ENCODE measurements at regions not wholly inside any gene's neighbourhood (a gene's known extent, or its start where the extent isn't known, plus 50 kb on each side); places are given as distances from the start of the nearest gene placed in this dataset.

DNA sequence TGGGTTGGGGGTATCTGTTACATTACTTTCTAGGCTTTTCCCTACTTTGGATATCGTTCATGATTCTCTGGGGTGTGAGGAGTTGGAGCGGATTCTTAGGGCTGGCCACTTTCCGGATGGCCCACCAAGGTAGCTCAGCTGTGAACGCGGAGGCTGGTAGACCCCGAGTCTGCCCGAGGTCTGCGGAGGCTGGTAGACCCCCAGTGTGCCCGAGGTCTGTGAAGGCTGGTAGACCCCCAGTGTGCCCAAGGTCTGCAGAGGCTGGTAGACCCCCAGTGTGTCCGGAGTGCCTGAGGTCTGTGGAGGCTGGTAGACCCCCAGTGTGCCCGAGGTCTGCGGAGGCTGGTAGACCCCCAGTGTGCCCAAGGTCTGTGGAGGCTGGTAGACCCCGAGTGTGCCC lies 99.2 kb upstream of the ZNF469 start:
- no peak overlapping the region for H3K27ac ChIP-seq
- TF ChIP-seq, protein P1, sequence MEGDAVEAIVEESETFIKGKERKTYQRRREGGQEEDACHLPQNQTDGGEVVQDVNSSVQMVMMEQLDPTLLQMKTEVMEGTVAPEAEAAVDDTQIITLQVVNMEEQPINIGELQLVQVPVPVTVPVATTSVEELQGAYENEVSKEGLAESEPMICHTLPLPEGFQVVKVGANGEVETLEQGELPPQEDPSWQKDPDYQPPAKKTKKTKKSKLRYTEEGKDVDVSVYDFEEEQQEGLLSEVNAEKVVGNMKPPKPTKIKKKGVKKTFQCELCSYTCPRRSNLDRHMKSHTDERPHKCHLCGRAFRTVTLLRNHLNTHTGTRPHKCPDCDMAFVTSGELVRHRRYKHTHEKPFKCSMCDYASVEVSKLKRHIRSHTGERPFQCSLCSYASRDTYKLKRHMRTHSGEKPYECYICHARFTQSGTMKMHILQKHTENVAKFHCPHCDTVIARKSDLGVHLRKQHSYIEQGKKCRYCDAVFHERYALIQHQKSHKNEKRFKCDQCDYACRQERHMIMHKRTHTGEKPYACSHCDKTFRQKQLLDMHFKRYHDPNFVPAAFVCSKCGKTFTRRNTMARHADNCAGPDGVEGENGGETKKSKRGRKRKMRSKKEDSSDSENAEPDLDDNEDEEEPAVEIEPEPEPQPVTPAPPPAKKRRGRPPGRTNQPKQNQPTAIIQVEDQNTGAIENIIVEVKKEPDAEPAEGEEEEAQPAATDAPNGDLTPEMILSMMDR (conservative IDR thresholded peaks at IDR 0.05) = no peak

DNA sequence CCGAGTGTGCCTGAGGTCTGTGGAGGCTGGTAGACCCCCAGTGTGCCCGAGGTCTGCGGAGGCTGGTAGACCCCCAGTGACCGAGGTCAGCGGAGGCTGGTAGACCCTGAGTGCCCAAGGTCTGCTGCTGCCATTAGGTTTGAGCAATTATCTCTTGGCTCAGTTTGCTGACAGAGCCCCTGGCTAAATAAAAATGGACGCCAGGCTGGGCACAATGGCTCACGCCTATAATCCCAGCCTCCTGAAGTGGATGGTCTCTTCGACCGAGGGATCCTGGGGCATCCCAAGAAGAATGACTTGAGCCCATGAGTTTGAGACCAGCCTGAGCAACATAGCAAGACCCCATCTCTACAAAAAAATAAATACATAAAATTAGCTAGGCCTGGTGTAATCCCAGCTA lies 98.7 kb upstream of the ZNF469 start:
- TF ChIP-seq, protein P1 (conservative IDR thresholded peaks at IDR 0.05) = no peak
- no peak overlapping the region for H3K27ac ChIP-seq

DNA sequence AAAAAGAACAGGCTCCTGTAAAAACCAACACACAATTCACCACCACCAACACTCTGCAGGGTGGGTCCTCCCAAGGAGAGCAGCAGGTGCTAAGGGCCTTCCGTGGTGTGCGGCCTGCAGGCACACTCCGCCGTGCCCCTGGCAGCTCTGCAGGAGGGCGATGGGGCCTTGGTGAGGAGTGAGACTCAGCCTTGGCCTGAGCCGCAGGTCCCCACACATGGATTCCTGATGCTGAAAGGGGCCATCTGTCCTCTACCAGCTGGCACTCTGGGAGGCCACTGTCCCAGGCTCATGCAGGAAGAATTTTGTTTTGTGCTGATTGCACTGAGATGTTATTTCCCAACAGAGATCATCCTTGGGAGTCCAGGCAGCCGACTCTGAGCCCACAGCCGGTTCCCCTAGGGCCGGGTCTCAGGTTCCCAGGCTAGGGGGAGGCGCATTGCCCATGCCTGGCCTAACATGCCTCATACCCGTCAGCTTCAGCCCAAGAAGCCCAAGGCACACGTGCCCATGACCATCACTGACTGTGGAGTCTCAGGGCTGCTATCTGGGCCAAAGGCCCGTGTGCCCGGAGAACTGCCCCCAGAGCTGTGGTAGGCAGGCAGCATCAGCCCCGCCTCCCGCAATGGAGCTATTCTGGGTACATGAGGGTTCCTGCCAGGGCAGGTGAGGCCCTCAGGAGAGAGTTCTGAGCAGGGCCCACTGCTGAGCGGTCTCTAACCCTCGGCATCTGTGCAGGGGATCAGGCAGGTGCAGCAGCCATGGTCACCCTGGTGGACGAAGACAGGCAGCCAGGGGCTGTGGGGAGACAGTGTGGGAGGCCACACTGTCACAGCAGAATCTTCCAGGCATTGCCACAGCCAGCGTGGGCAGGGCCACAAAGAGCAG lies 97.9 kb upstream of the ZNF469 start:
- TF ChIP-seq, protein P1 (conservative IDR thresholded peaks at IDR 0.05) = no peak
- H3K27ac ChIP-seq = no peak overlapping the region

DNA sequence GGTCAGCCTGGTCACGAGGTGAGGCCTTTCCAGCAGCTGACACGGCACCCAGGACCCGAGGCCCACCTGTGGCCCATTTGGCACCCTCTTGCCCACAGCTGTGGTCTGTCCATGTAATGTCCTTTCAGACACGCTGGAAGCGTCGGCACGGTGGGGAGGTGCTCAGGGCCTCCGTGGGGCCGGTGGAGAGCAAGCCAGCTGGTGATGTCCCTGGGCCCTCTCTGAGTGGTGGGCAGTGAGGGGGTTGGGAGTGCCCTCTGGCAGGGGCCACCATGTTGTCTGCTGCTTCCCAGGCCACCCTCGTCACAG lies 97.3 kb upstream of the ZNF469 start:
- no peak overlapping the region for H3K27ac ChIP-seq
- TF ChIP-seq, protein P1 (conservative IDR thresholded peaks at IDR 0.05) = no peak

DNA sequence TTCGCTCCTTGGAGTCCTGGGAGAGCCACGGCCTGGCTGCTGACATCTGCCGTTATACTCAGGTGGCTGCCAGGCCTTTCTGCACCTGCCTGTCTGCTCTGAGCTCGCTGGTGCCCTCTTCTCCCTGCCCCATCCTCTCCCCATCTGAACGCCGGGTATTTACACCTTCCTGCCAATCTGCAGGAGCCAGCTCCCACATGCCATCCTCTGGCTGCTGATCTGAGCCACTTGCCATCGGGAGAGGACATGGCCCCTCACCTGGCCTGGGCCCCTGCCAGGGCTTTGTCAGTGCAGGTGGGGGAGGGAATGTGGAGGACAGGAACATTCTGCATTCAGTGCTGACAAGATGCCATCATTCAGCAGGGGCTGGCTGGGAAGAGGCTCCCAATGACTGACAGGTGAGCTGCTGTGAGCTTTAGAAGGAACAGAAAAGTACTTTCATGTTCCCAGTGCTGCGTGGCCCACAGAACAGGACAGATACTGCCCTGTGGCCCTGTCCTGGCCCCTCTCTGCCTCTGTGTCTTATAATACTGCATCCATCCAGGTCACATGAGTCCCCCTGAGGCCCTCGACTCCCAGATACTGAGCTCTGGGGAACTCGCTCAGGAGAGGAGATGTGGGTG lies 96.3 kb upstream of the ZNF469 start:
- TF ChIP-seq, protein P1 (conservative IDR thresholded peaks at IDR 0.05) = no peak
- no peak overlapping the region for H3K27ac ChIP-seq

DNA sequence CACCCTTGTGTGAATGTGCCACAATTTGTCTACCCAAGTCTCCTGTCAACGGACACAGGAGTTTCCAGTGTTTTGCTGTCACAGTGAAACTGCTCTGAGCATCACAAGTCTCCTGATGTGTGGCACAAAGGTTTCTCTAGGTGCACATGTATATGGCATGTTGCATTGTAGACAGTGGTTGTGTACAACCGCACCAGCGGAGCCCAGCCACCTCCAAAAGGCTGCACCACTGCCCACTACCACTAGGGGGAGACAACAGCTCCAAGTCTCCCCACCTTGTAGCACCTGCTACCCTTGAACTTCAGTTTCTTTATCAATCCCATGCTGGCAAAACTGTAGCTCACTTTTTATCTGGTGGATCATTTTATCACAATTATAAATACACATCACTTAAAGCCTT lies 95.5 kb upstream of the ZNF469 start:
- TF ChIP-seq, protein P1 (conservative IDR thresholded peaks at IDR 0.05) = no peak
- no peak overlapping the region for H3K27ac ChIP-seq

DNA sequence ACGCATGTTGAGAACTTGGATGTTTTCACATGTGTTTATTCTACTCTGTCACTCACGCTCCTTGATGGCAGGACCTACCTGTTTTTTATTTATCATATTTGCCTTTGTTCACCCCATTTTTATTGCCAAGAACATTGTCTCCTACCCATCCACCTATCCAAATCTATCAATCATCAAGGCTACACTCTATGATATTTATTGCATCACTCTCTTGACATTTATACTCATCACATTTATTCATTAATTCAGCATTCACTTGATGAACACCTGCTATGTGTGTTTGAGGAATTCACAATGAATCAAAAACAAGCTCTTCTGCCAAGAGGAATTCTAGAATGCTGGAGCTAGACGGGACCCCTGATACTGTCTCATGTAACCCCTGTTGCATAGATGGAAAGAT lies 94.5 kb upstream of the ZNF469 start:
- H3K27ac ChIP-seq = no peak overlapping the region
- TF ChIP-seq, protein P1 (conservative IDR thresholded peaks at IDR 0.05) = no peak

Data from VCaP (cell line).